IMR-90 (cell line): ENCODE measurements at regions not wholly inside any gene's neighbourhood (a gene's known extent, or its start where the extent isn't known, plus 50 kb on each side); places are given as distances from the start of the nearest gene placed in this dataset.
A peak's percentile ranks its signal among the peaks of the same experiment; 100 is the strongest.

ENCODE experiments used
- ATAC-seq: fragments of 200-7000 bp; cut with Tn5 transposase; 2 replicates; pipeline ENCODE4 v1.9.1; 2020; ENCODE audit warnings: low read depth, mild to moderate bottlenecking, moderate library complexity
- BruUV-seq: library from RNA; stranded (reverse); fragments of 400-500 nt; replicated peaks from 2 replicates; lab custom pipeline; 2021; lab: Mats Ljungman, UMichigan
- CTCF ChIA-PET: fragments of 300-600 bp; formaldehyde crosslinking; extraction: SDS; loops from one replicate; lab custom pipeline; 2021; ENCODE audit warnings: antibody characterized with exemption; lab: Yijun Ruan, JAX
- POLR2A ChIA-PET: fragments of 300-600 bp; sonication (Branson Sonifier 250); formaldehyde crosslinking; loops from one replicate; lab custom pipeline; 2022; ENCODE audit warnings: antibody characterized with exemption; ENCODE audit not compliant: unreplicated experiment; lab: Charles Lee
- DNase-seq: peaks from one replicate; pipeline ENCODE4 v3.0.0; 2013
- H2AFZ ChIP-seq: replicated peaks from 2 replicates; pipeline ENCODE3; 2013; ENCODE audit warnings: low read length, mild to moderate bottlenecking; ENCODE audit not compliant: poor library complexity
- H2AK5ac ChIP-seq: 2 replicates; pipeline ENCODE4 v1.6.1; 2013; ENCODE audit warnings: low read depth, low read length, inconsistent platforms
- H2AK9ac ChIP-seq: replicated peaks from 2 replicates; pipeline ENCODE3; 2013; ENCODE audit warnings: mild to moderate bottlenecking, low read depth, low read length, moderate library complexity; ENCODE audit not compliant: poor library complexity
- H2BK120ac ChIP-seq: 2 replicates; pipeline ENCODE4 v1.6.1; 2013; ENCODE audit warnings: low read depth, low read length, inconsistent platforms
- H2BK15ac ChIP-seq: 3 replicates; pipeline ENCODE4 v1.6.1; 2013; ENCODE audit warnings: low read depth, low read length, inconsistent platforms
- H2BK20ac ChIP-seq: 2 replicates; pipeline ENCODE4 v1.6.1; 2013; ENCODE audit warnings: low read depth, mild to moderate bottlenecking, inconsistent platforms, low read length, moderate library complexity
- H2BK5ac ChIP-seq: 2 replicates; pipeline ENCODE4 v1.6.1; 2013; ENCODE audit warnings: mild to moderate bottlenecking, low read depth, low read length, inconsistent platforms; ENCODE audit not compliant: poor library complexity, severe bottlenecking
- H3K14ac ChIP-seq: replicated peaks from 2 replicates; pipeline ENCODE4 v1.6.1; 2013; ENCODE audit warnings: low read depth, low read length, inconsistent platforms
- H3K18ac ChIP-seq: 2 replicates; pipeline ENCODE4 v1.6.1; 2013; ENCODE audit warnings: low read depth, low read length, control low read depth
- H3K23ac ChIP-seq: 2 replicates; pipeline ENCODE4 v1.6.1; 2013; ENCODE audit warnings: low read depth, low read length, inconsistent platforms
- H3K27ac ChIP-seq: 2 replicates; pipeline ENCODE4 v1.5.1; 2013; ENCODE audit warnings: mild to moderate bottlenecking, control low read depth, low read length; ENCODE audit not compliant: insufficient read depth
- H3K27me3 ChIP-seq: 2 replicates; pipeline ENCODE4 v1.6.1; 2013; ENCODE audit warnings: low read length; ENCODE audit not compliant: control insufficient read depth, insufficient read depth
- H3K36me3 ChIP-seq: 2 replicates; pipeline ENCODE4 v1.6.1; 2013; ENCODE audit warnings: low read length, mixed read lengths; ENCODE audit not compliant: control insufficient read depth, insufficient read depth
- H3K4ac ChIP-seq: 2 replicates; pipeline ENCODE4 v1.6.1; 2013; ENCODE audit warnings: low read depth, low read length, inconsistent platforms
- H3K4me1 ChIP-seq: 2 replicates; pipeline ENCODE4 v1.6.1; 2013; ENCODE audit warnings: low read length, mixed read lengths; ENCODE audit not compliant: control insufficient read depth, insufficient read depth
- H3K4me2 ChIP-seq: 2 replicates; pipeline ENCODE4 v1.6.1; 2013; ENCODE audit warnings: low read depth, mild to moderate bottlenecking, control low read depth, low read length, moderate library complexity
- H3K4me3 ChIP-seq: 2 replicates; pipeline ENCODE4 v1.5.1; 2013; ENCODE audit warnings: low read depth, mild to moderate bottlenecking, control low read depth, low read length, moderate library complexity; ENCODE audit not compliant: insufficient read depth
- H3K56ac ChIP-seq: 2 replicates; pipeline ENCODE4 v1.6.1; 2013; ENCODE audit warnings: low read length, inconsistent platforms; ENCODE audit not compliant: insufficient read depth; ENCODE audit errors: extremely low read depth
- H3K79me1 ChIP-seq, 2 experiments: 2 replicates each; pipeline ENCODE4 v1.6.1; 2013; ENCODE audit warnings: low read length in 2 of 2, inconsistent platforms in 1 of 2, low read depth in 1 of 2
- H3K9ac ChIP-seq: 2 replicates; pipeline ENCODE4 v1.6.1; 2013; ENCODE audit warnings: low read depth, low read length, control low read depth
- H3K9me1 ChIP-seq: 2 replicates; pipeline ENCODE4 v1.6.1; 2013; ENCODE audit warnings: low read length, inconsistent platforms; ENCODE audit not compliant: insufficient read depth
- H3K9me3 ChIP-seq: 2 replicates; pipeline ENCODE4 v1.6.1; 2013; ENCODE audit warnings: low read length; ENCODE audit not compliant: control insufficient read depth, insufficient read depth
- H4K20me1 ChIP-seq: 2 replicates; pipeline ENCODE4 v1.6.1; 2013; ENCODE audit warnings: low read length, inconsistent platforms; ENCODE audit not compliant: insufficient read depth
- H4K5ac ChIP-seq: 2 replicates; pipeline ENCODE4 v1.6.1; 2013; ENCODE audit warnings: mild to moderate bottlenecking, low read depth, low read length, control low read depth
- H4K8ac ChIP-seq, 2 experiments: 2 replicates each; pipeline ENCODE4 v1.6.1; 2013; ENCODE audit warnings: low read depth in 2 of 2, low read length in 2 of 2, control low read depth in 1 of 2, inconsistent platforms in 1 of 2
- H4K91ac ChIP-seq: 2 replicates; pipeline ENCODE4 v1.6.1; 2013; ENCODE audit warnings: low read depth, low read length, inconsistent platforms; ENCODE audit not compliant: insufficient read depth
- BHLHE40 ChIP-seq: fragments of 150-350 bp; IDR thresholded peaks from 2 replicates; pipeline ENCODE4 v1.6.1; 2016; ENCODE audit warnings: mild to moderate bottlenecking, low read depth, low read length
- CEBPB ChIP-seq: IDR thresholded peaks from 2 replicates; pipeline ENCODE4 v1.6.1; 2012; ENCODE audit warnings: low read depth, low read length, improper control_type of control experiment
- CHD1 ChIP-seq: IDR thresholded peaks from 2 replicates; pipeline ENCODE4 v1.6.1; 2012; ENCODE audit warnings: low read depth, low read length, improper control_type of control experiment
- ELK1 ChIP-seq: fragments of 150-350 bp; IDR thresholded peaks from 2 replicates; pipeline ENCODE4 v1.6.1; 2016; ENCODE audit warnings: low read depth, mild to moderate bottlenecking, low read length, moderate library complexity, borderline replicate concordance
- FOS ChIP-seq: fragments of 150-350 bp; IDR thresholded peaks from 2 replicates; pipeline ENCODE4 v1.6.1; 2016; ENCODE audit warnings: low read depth, low read length
- MAFK ChIP-seq: IDR thresholded peaks from 2 replicates; pipeline ENCODE4 v1.6.1; 2012; ENCODE audit warnings: low read depth, low read length, improper control_type of control experiment
- MAZ ChIP-seq: IDR thresholded peaks from 2 replicates; pipeline ENCODE4 v1.6.1; 2012; ENCODE audit warnings: low read depth, mild to moderate bottlenecking, low read length, improper control_type of control experiment, moderate library complexity, borderline replicate concordance
- MXI1 ChIP-seq: IDR thresholded peaks from 2 replicates; pipeline ENCODE4 v1.6.1; 2012; ENCODE audit warnings: low read depth, mild to moderate bottlenecking, low read length, moderate library complexity, borderline replicate concordance
- NFE2L2 ChIP-seq: fragments of 150-350 bp; IDR thresholded peaks from 2 replicates; pipeline ENCODE4 v1.6.1; 2016; ENCODE audit warnings: low read depth, mild to moderate bottlenecking, low read length
- POLR2A ChIP-seq: IDR thresholded peaks from 2 replicates; pipeline ENCODE4 v1.6.1; 2012; ENCODE audit warnings: mild to moderate bottlenecking, low read depth, low read length
- RAD21 ChIP-seq: IDR thresholded peaks from 2 replicates; pipeline ENCODE4 v1.6.1; 2012; ENCODE audit warnings: low read length, improper control_type of control experiment
- RCOR1 ChIP-seq: IDR thresholded peaks from 2 replicates; pipeline ENCODE4 v1.6.1; 2012; ENCODE audit warnings: mild to moderate bottlenecking, low read length, improper control_type of control experiment; ENCODE audit not compliant: insufficient replicate concordance
- RFX5 ChIP-seq: IDR thresholded peaks from 2 replicates; pipeline ENCODE4 v1.8.0; 2012; ENCODE audit warnings: low read depth, mild to moderate bottlenecking, low read length, moderate library complexity
- SMC3 ChIP-seq: fragments of 150-350 bp; IDR thresholded peaks from 2 replicates; pipeline ENCODE4 v1.6.1; 2016; ENCODE audit warnings: low read depth, mild to moderate bottlenecking, antibody characterized with exemption, low read length, moderate library complexity
- WGBS, 2 experiments: methylation state at CpG; one replicate each; pipeline versions ENCODE4 v1.1.5 to v1.1.7; 2013; ENCODE audit warnings: missing lambda C conversion rate in 2 of 2; ENCODE audit not compliant: insufficient read length in 1 of 2; ENCODE audit errors: extremely low coverage in 2 of 2; 5-methylcytosine and 5-hydroxymethylcytosine counted together
- dilution Hi-C: fragments of 300-500 bp; cut with HindIII; formaldehyde crosslinking; loops from one replicate; pipeline ENCODE4 v1.14.3; 2018; ENCODE audit warnings: low sequenced_read_pairs; ENCODE audit not compliant: unreplicated experiment
- in situ Hi-C: fragments of 300-500 bp; cut with MboI; formaldehyde crosslinking; loops from 3 replicates; pipeline ENCODE4 v1.14.3; 2019; ENCODE audit warnings: low sequenced_read_pairs, inconsistent platforms, mixed read lengths
- intact Hi-C: fragments of 100-400 bp; cut with micrococcal nuclease; formaldehyde crosslinking; loops from 2 replicates; pipeline ENCODE4 v1.10.0; 2022
- TF ChIP-seq, protein P1 (sequence below): fragments of 150-350 bp; IDR thresholded peaks from 2 replicates; pipeline ENCODE4 v1.6.1; 2017; ENCODE audit warnings: mild to moderate bottlenecking, antibody characterized with exemption, low read length, low read depth
- TF ChIP-seq, protein P2 (sequence below): conservative IDR thresholded peaks from 2 replicates; pipeline ENCODE4 v1.5.1; 2012; ENCODE audit warnings: mild to moderate bottlenecking, low read depth, low read length, improper control_type of control experiment

DNA sequence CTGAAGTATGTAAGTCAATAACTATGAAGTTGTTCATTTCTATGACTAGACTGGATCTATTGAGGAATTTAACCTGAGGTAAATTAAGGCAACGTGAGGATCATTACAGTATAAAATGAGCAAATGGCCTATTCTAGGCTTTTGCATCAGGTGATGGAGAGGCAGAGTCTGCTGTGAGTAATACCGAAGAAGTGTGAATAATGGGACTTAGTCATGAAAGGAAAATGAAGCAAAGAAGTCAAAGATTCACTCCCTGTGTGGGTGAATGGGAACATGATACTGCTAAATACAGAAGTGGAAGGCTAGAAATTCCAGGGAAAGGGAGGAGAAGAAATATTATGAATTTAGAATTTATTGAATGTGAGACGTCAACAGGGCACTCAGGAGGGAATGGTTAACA, 774.1 kb downstream of the LIG4 start:
- Histone ChIP-seq H4K20me1 (no peaks in the 10 kb centered on the region; the same call in 1 of the 2 replicates), H3K4me1 (peaks cover 4% of the 10 kb centered on the region; the same call in 1 of the 2 replicates), H3K9ac (no peak overlapping the region), H3K4me3 (no peak overlapping the region), H4K5ac (no peak overlapping the region), H2AK9ac (no peak overlapping the region), H2BK5ac (peak overlapping the region; percentile 15), H2BK120ac (peak overlapping the region; percentile 49; the same call in 1 of the 2 replicates), H4K91ac (no peak overlapping the region; the same call in 1 of the 2 replicates), H3K36me3 (no peaks in the 10 kb centered on the region), H3K4me2 (peak overlapping the region; percentile 62; the same call in 1 of the 2 replicates), H3K56ac (no peak overlapping the region), H3K4ac (no peak overlapping the region), H3K9me3 (no peaks in the 10 kb centered on the region), H3K9me1 (no peaks in the 10 kb centered on the region), H2BK20ac (no peak overlapping the region), H3K18ac (no peak overlapping the region; the same call in 1 of the 2 replicates), H2AFZ (no peak overlapping the region), H2AK5ac (peak overlapping the region; percentile 36; the same call in 1 of the 2 replicates), H3K79me1 (peaks cover 0 to 35% of the 10 kb centered on the region in 2 experiments; a peak in 3 of 4 replicates), H4K8ac (peak overlapping the region in 1 of 2 experiments; percentile 62; a peak in 2 of 4 replicates), H3K27ac (no peak overlapping the region), H2BK15ac (no peak overlapping the region), H3K14ac (0 out of 2 replicates have a peak overlapping the region, but pooled peaks have one; percentile 23), H3K23ac (0 out of 2 replicates have a peak overlapping the region, but pooled peaks have one; percentile 18), H3K27me3 (no peaks in the 10 kb centered on the region)
- ATAC-seq (peak; percentile 90), DNase-seq (peak; percentile 89)
- no TSS peak for BruUV-seq
- ChIA-PET CTCF (no interaction called here), POLR2A (no interaction called here)
- WGBS, 2 experiments = 29% methylated on average over 2 of the region's 3 CpGs; no CpG with 5 or more reads in 1 of the 2 experiments
- intact Hi-C loops (no loop called here), in situ Hi-C loops (no loop called here), dilution Hi-C loops (no loop called here)
- TF ChIP-seq ELK1 (no peak), CHD1 (no peak), MAZ (no peak), CEBPB (0 out of 2 replicates have a peak, but pooled peaks have one; percentile 49), RFX5 (no peak), RCOR1 (peak; percentile 70), MAFK (no peak), SMC3 (no peak), FOS (peak; percentile 64), NFE2L2 (no peak), RAD21 (no peak), POLR2A (no peak), MXI1 (no peak), BHLHE40 (peak; percentile 68)
- TF ChIP-seq, protein P1, sequence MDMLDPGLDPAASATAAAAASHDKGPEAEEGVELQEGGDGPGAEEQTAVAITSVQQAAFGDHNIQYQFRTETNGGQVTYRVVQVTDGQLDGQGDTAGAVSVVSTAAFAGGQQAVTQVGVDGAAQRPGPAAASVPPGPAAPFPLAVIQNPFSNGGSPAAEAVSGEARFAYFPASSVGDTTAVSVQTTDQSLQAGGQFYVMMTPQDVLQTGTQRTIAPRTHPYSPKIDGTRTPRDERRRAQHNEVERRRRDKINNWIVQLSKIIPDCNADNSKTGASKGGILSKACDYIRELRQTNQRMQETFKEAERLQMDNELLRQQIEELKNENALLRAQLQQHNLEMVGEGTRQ = peak; percentile 69
- TF ChIP-seq, protein P2, sequence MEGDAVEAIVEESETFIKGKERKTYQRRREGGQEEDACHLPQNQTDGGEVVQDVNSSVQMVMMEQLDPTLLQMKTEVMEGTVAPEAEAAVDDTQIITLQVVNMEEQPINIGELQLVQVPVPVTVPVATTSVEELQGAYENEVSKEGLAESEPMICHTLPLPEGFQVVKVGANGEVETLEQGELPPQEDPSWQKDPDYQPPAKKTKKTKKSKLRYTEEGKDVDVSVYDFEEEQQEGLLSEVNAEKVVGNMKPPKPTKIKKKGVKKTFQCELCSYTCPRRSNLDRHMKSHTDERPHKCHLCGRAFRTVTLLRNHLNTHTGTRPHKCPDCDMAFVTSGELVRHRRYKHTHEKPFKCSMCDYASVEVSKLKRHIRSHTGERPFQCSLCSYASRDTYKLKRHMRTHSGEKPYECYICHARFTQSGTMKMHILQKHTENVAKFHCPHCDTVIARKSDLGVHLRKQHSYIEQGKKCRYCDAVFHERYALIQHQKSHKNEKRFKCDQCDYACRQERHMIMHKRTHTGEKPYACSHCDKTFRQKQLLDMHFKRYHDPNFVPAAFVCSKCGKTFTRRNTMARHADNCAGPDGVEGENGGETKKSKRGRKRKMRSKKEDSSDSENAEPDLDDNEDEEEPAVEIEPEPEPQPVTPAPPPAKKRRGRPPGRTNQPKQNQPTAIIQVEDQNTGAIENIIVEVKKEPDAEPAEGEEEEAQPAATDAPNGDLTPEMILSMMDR = no peak
